Astrocyte (in vitro differentiated cells and primary cell): ENCODE measurements at regions not wholly inside any gene's neighbourhood (a gene's known extent, or its start where the extent isn't known, plus 50 kb on each side); places are given as distances from the start of the nearest gene placed in this dataset.

Experiments used
- DNase-seq: peaks from one replicate; pipeline ENCODE4 v3.0.0-alpha.2; 2010; ENCODE audit warnings: low read depth
- FAIRE-seq: peaks from 2 replicates; lab custom pipeline; 2011; peaks lifted over from hg19 to GRCh38; lab: Jason Lieb, UNC
- H2AFZ ChIP-seq: 2 replicates; pipeline ENCODE4 v1.6.0; 2012; ENCODE audit warnings: low read depth, low read length, inconsistent platforms
- H3K27ac ChIP-seq: 2 replicates; pipeline ENCODE4 v1.5.1; 2011; ENCODE audit warnings: low read depth, low read length, inconsistent platforms
- H3K27me3 ChIP-seq: 2 replicates; pipeline ENCODE4 v1.6.0; 2011; ENCODE audit warnings: low read length, inconsistent platforms; ENCODE audit not compliant: insufficient read depth
- H3K36me3 ChIP-seq: 2 replicates; pipeline ENCODE4 v1.5.1; 2011; ENCODE audit warnings: low read length, inconsistent platforms; ENCODE audit not compliant: insufficient read depth
- H3K4me1 ChIP-seq: 2 replicates; pipeline ENCODE4 v1.5.1; 2011; ENCODE audit warnings: low read length, inconsistent platforms; ENCODE audit not compliant: insufficient read depth
- H3K4me2 ChIP-seq: 2 replicates; pipeline ENCODE4 v1.6.0; 2012; ENCODE audit warnings: low read length, inconsistent platforms
- H3K4me3 ChIP-seq: 2 replicates; pipeline ENCODE4 v1.5.1; 2011; ENCODE audit warnings: low read depth, mild to moderate bottlenecking, low read length, inconsistent platforms; ENCODE audit not compliant: insufficient read depth
- H3K79me2 ChIP-seq: 2 replicates; pipeline ENCODE4 v1.6.0; 2012; ENCODE audit warnings: mild to moderate bottlenecking, low read length, inconsistent platforms; ENCODE audit not compliant: insufficient read depth
- H3K9ac ChIP-seq: 2 replicates; pipeline ENCODE4 v1.6.0; 2012; ENCODE audit warnings: mild to moderate bottlenecking, low read length, inconsistent platforms
- H3K9me3 ChIP-seq: 2 replicates; pipeline ENCODE4 v1.5.1; 2012; ENCODE audit warnings: low read depth, mild to moderate bottlenecking, low read length, inconsistent platforms; ENCODE audit not compliant: insufficient read depth
- H4K20me1 ChIP-seq: 2 replicates; pipeline ENCODE4 v1.6.0; 2012; ENCODE audit warnings: low read length, inconsistent platforms; ENCODE audit not compliant: insufficient read depth
- H3K27ac Mint-ChIP-seq: one replicate; pipeline ENCODE4 v1.8.0; 2021; ENCODE audit warnings: mild to moderate bottlenecking, mixed read lengths; ENCODE audit not compliant: unreplicated experiment
- H3K27me3 Mint-ChIP-seq: one replicate; pipeline ENCODE4 v1.8.0; 2021; ENCODE audit warnings: low read depth, mixed read lengths; ENCODE audit not compliant: unreplicated experiment
- H3K36me3 Mint-ChIP-seq: one replicate; pipeline ENCODE4 v1.8.0; 2021; ENCODE audit warnings: low read depth, mixed read lengths; ENCODE audit not compliant: unreplicated experiment
- H3K4me1 Mint-ChIP-seq: one replicate; pipeline ENCODE4 v1.8.0; 2021; ENCODE audit warnings: low read depth, mixed read lengths; ENCODE audit not compliant: unreplicated experiment
- H3K4me3 Mint-ChIP-seq: one replicate; pipeline ENCODE4 v1.8.0; 2021; ENCODE audit warnings: mild to moderate bottlenecking, moderate library complexity, mixed read lengths; ENCODE audit not compliant: unreplicated experiment
- H3K9me3 Mint-ChIP-seq: one replicate; pipeline ENCODE4 v1.8.0; 2021; ENCODE audit warnings: mild to moderate bottlenecking, mixed read lengths; ENCODE audit not compliant: unreplicated experiment
- CTCF ChIP-seq: IDR thresholded peaks from 2 replicates; pipeline ENCODE4 v1.5.1; 2011; ENCODE audit warnings: low read depth, mild to moderate bottlenecking, inconsistent platforms, low read length, moderate library complexity; ENCODE audit not compliant: insufficient read depth
- EZH2 ChIP-seq: IDR thresholded peaks from 2 replicates; pipeline ENCODE4 v1.6.1; 2012; ENCODE audit warnings: mild to moderate bottlenecking, low read length, inconsistent platforms; ENCODE audit not compliant: insufficient read depth

DNA sequence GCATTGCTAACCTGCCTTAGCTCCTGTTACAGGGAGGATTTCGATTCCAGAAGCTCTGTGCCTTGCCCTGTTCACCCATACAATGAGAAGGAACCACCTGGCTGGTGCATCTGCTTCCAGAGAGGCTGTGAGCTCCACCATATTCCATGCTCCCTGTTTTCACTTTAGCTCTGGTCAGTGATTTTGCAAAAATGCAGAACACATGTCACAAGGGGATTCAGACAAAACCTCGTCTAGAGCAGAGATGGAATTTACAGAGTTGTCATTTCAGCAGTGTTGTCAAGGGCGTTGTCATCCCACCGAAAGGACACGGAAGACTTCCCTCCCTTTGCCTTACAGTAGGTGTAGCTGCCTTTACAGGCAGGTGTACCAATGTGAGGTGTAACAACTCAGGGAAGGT, 223.0 kb upstream of the ARID1B start:
- Histone ChIP-seq H3K4me3 (no peak overlapping the region), H3K79me2 (no peaks in the 10 kb centered on the region), H3K27ac (no peak overlapping the region), H3K4me2 (no peak overlapping the region), H4K20me1 (no peaks in the 10 kb centered on the region), H3K36me3 (no peaks in the 10 kb centered on the region), H3K9me3 (no peaks in the 10 kb centered on the region), H3K9ac (no peak overlapping the region), H2AFZ (no peak overlapping the region), H3K27me3 (no peaks in the 10 kb centered on the region), H3K4me1 (no peaks in the 10 kb centered on the region)
- Mint-ChIP-seq H3K4me3 (no peak overlapping the region), H3K4me1 (peaks cover 7% of the 10 kb centered on the region), H3K9me3 (peaks cover 4% of the 10 kb centered on the region), H3K36me3 (no peaks in the 10 kb centered on the region), H3K27me3 (peaks cover 24% of the 10 kb centered on the region), H3K27ac (no peak overlapping the region)
- DNase-seq (no peak), FAIRE-seq (no peak)
- TF ChIP-seq EZH2 (no peak), CTCF (no peak)

DNA sequence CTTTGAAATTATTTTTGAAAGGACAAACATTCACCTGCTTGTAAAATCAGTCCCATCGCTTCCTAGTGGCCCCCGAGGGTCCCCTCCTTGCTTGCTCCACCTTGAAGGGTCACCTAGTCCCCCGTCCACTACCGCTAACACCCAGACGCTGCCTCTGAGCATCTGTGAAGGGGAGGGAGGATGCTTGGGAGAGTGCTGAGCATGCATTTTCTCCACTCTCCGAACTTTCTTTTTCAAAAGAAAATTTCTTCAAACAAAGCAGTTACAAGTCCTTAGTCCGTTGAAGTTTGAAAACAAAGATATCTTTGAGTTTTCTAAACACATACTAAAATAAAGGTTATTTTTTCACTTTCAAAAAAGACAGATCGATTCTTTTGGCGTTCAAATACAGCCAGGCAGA, 224.3 kb upstream of the ARID1B start:
- Mint-ChIP-seq H3K9me3 (peaks cover 2% of the 10 kb centered on the region), H3K4me3 (no peak overlapping the region), H3K36me3 (no peaks in the 10 kb centered on the region), H3K27ac (no peak overlapping the region), H3K27me3 (peaks cover 27% of the 10 kb centered on the region), H3K4me1 (peaks cover 7% of the 10 kb centered on the region)
- Histone ChIP-seq H3K4me1 (no peaks in the 10 kb centered on the region), H3K9me3 (no peaks in the 10 kb centered on the region), H2AFZ (no peak overlapping the region), H3K4me2 (no peak overlapping the region), H3K27me3 (no peaks in the 10 kb centered on the region), H3K27ac (no peak overlapping the region), H3K36me3 (no peaks in the 10 kb centered on the region), H3K9ac (no peak overlapping the region), H3K79me2 (no peaks in the 10 kb centered on the region), H4K20me1 (no peaks in the 10 kb centered on the region), H3K4me3 (no peak overlapping the region)
- FAIRE-seq: no peak
- TF ChIP-seq CTCF: no peak
- no peak for TF ChIP-seq EZH2
- no peak for DNase-seq

DNA sequence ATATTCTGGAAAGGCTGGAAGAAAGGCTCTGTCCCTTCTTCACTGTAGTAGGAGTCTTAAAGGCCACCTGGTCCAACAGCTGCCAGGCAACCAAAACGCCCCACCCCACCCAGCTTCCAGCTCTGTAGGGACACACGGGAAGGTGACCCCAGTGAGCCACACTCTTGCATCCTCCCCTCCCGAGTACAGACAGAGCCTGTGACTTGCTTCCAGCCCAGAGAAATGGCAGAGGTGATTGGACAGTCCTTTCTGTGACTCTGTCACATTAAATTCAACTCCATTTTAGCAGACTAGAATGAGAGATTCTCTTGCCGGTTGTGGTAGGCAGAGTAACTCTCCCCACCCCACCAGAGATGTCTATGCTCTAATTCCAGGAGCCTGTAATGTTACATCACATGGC, 226.2 kb upstream of the ARID1B start:
- Histone ChIP-seq H3K4me2 (no peak overlapping the region), H3K9ac (no peak overlapping the region), H3K79me2 (no peaks in the 10 kb centered on the region), H3K36me3 (no peaks in the 10 kb centered on the region), H3K4me3 (no peak overlapping the region), H4K20me1 (no peaks in the 10 kb centered on the region), H3K27me3 (no peaks in the 10 kb centered on the region), H3K9me3 (peaks cover 4% of the 10 kb centered on the region), H3K27ac (no peak overlapping the region), H2AFZ (no peak overlapping the region), H3K4me1 (no peaks in the 10 kb centered on the region)
- H3K9me3 Mint-ChIP-seq: no peaks in the 10 kb centered on the region
- FAIRE-seq (no peak), DNase-seq (no peak)
- TF ChIP-seq CTCF (no peak), EZH2 (no peak)
- H3K4me1 Mint-ChIP-seq: peaks cover 7% of the 10 kb centered on the region
- H3K27ac Mint-ChIP-seq: no peak overlapping the region
- no peak overlapping the region for H3K4me3 Mint-ChIP-seq
- peaks cover 27% of the 10 kb centered on the region for H3K27me3 Mint-ChIP-seq
- H3K36me3 Mint-ChIP-seq: no peaks in the 10 kb centered on the region
